GM12878 (cell line): ENCODE measurements at regions not wholly inside any gene's neighbourhood (a gene's known extent, or its start where the extent isn't known, plus 50 kb on each side); places are given as distances from the start of the nearest gene placed in this dataset.

Source experiments
- ATAC-seq: fragments of 200-7000 bp; cut with Tn5 transposase; 3 replicates; pipeline ENCODE4 v1.9.1; 2020; ENCODE audit warnings: mild to moderate bottlenecking, moderate library complexity
- BruUV-seq: library from RNA; stranded (reverse); fragments of 400-500 nt; replicated peaks from 2 replicates; lab custom pipeline; 2021; lab: Mats Ljungman, UMichigan
- CTCF ChIA-PET: fragments of 300-600 bp; sonication (Branson Sonifier 250); formaldehyde crosslinking; extraction: SDS; loops from one replicate; lab custom pipeline; 2021; ENCODE audit warnings: inconsistent platforms; lab: Yijun Ruan, JAX
- POLR2A ChIA-PET: fragments of 350-600 bp; formaldehyde crosslinking; extraction: SDS; loops from one replicate; lab custom pipeline; 2021; ENCODE audit warnings: inconsistent platforms; lab: Charles Lee
- RAD21 ChIA-PET: fragments of 300-600 bp; sonication (Branson Sonifier 250); formaldehyde crosslinking; loops from one replicate; lab custom pipeline; 2023; ENCODE audit warnings: antibody characterized with exemption; ENCODE audit not compliant: unreplicated experiment; lab: Charles Lee
- SMC1A ChIA-PET: fragments of 300-600 bp; sonication (Branson Sonifier 250); formaldehyde crosslinking; loops from one replicate; lab custom pipeline; 2023; ENCODE audit not compliant: unreplicated experiment, uncharacterized antibody; lab: Charles Lee
- DNase-seq: peaks from one replicate; pipeline ENCODE4 v3.0.0-alpha.2; 2011; ENCODE audit warnings: low read depth, low spot score
- FAIRE-seq: peaks from 3 replicates; lab custom pipeline; 2011; peaks lifted over from hg19 to GRCh38; lab: Jason Lieb, UNC
- H2AFZ ChIP-seq: 2 replicates; pipeline ENCODE4 v1.6.0; 2011; ENCODE audit warnings: low read depth, low read length, control low read depth; ENCODE audit not compliant: control insufficient read depth
- H3K27ac ChIP-seq: 2 replicates; pipeline ENCODE4 v1.5.1; 2011; ENCODE audit warnings: control low read depth; ENCODE audit not compliant: control insufficient read depth, insufficient read depth
- H3K27me3 ChIP-seq, 2 experiments: replicated peaks in 1 of 2; 2 replicates each; pipeline versions ENCODE4 v1.6.0 to v1.6.1; 2011; ENCODE audit warnings: low read length in 1 of 2; ENCODE audit not compliant: control insufficient read depth in 2 of 2, insufficient read depth in 2 of 2
- H3K36me3 ChIP-seq, 2 experiments: 2 replicates each; pipeline ENCODE4 v1.5.1; 2011; ENCODE audit warnings: low read length in 1 of 2; ENCODE audit not compliant: control insufficient read depth in 2 of 2, insufficient read depth in 2 of 2
- H3K4me1 ChIP-seq: 2 replicates; pipeline ENCODE4 v1.6.1; 2011; ENCODE audit warnings: mild to moderate bottlenecking, low read length, moderate library complexity, mixed read lengths; ENCODE audit not compliant: control insufficient read depth, insufficient read depth
- H3K4me2 ChIP-seq: 2 replicates; pipeline ENCODE4 v1.6.0; 2011; ENCODE audit warnings: control low read depth; ENCODE audit not compliant: control insufficient read depth, insufficient read depth
- H3K4me3 ChIP-seq: fragments of 200-600 bp; sonication (generic); 2 replicates; pipeline ENCODE4 v1.5.1; 2016
- H3K79me2 ChIP-seq: 2 replicates; pipeline ENCODE4 v1.6.0; 2011; ENCODE audit warnings: low read length; ENCODE audit not compliant: control insufficient read depth, insufficient read depth
- H3K9ac ChIP-seq: 2 replicates; pipeline ENCODE4 v1.8.0; 2011; ENCODE audit warnings: low read length, control low read depth, mixed read lengths; ENCODE audit not compliant: control insufficient read depth, insufficient read depth
- H3K9me3 ChIP-seq: replicated peaks from 3 replicates; pipeline ENCODE4 v1.5.1; 2011; ENCODE audit warnings: mild to moderate bottlenecking, low read length; ENCODE audit not compliant: control insufficient read depth, insufficient read depth
- H4K20me1 ChIP-seq: 2 replicates; pipeline ENCODE4 v1.6.0; 2011; ENCODE audit not compliant: control insufficient read depth, insufficient read depth
- SUZ12 ChIP-seq: fragments of 200-600 bp; sonication (generic); IDR thresholded peaks from one replicate; pipeline ENCODE4 v1.6.1; 2018; ENCODE audit warnings: antibody characterized with exemption, mild to moderate bottlenecking; ENCODE audit not compliant: unreplicated experiment
- ZBTB4 ChIP-seq: fragments of 450-650 bp; formaldehyde crosslinking; IDR thresholded peaks from 2 replicates; pipeline ENCODE4 v1.4.0; 2022; ENCODE audit warnings: mild to moderate bottlenecking, moderate library complexity
- ZBTB40 ChIP-seq: fragments of 450-650 bp; IDR thresholded peaks from 2 replicates; pipeline ENCODE4 v1.6.1; 2016; ENCODE audit warnings: mild to moderate bottlenecking, moderate library complexity, borderline replicate concordance
- WGBS: methylation state at CpG from one replicate; pipeline ENCODE4 v1.1.6; 2016; ENCODE audit warnings: low lambda C conversion rate; ENCODE audit not compliant: insufficient replicate concordance, insufficient coverage; ENCODE audit errors: missing lambda C conversion rate; 5-methylcytosine and 5-hydroxymethylcytosine counted together
- in situ Hi-C: fragments of 300-500 bp; cut with MboI; formaldehyde crosslinking; loops from 9 replicates; pipeline ENCODE4 v1.14.3; 2018; ENCODE audit warnings: mixed read lengths
- intact Hi-C: fragments of 100-400 bp; cut with micrococcal nuclease; formaldehyde crosslinking; loops from one replicate; pipeline ENCODE4 v1.14.2; 2022; ENCODE audit not compliant: unreplicated experiment

- POLR2A ChIA-PET: no interaction called here
- SMC1A ChIA-PET: no interaction called here
Measured at GRCh38 chr16:66137853-66138252, 228.6 kb upstream of the CDH5 start.

More at GRCh38 chr16:66137853-66138252, 228.6 kb upstream of the CDH5 start:
- H3K4me3 ChIP-seq: no peak overlapping the region
- no peak overlapping the region for H2AFZ ChIP-seq
- DNase-seq (no peak), FAIRE-seq (no peak), ATAC-seq (no peak)
- H3K4me1 ChIP-seq: no peaks in the 10 kb centered on the region
- no peak overlapping the region for H3K4me2 ChIP-seq
- H3K27me3 ChIP-seq: peaks cover 0 to 3% of the 10 kb centered on the region in 2 experiments; a peak in 3 of 4 replicates
- H4K20me1 ChIP-seq: no peaks in the 10 kb centered on the region
- no TSS peak for BruUV-seq
- 19% methylated on average over 3 of the region's 3 CpGs for WGBS
- H3K79me2 ChIP-seq: no peaks in the 10 kb centered on the region
- H3K27ac ChIP-seq: no peak overlapping the region
- no peak for TF ChIP-seq ZBTB4 (CRISPR knock-in tag)
- no peak for TF ChIP-seq ZBTB40
- no peak for TF ChIP-seq SUZ12
- CTCF ChIA-PET: no interaction called here
- in situ Hi-C loops: no loop called here
- intact Hi-C loops: no loop called here
- no peaks in the 10 kb centered on the region for H3K9me3 ChIP-seq
- H3K9ac ChIP-seq: no peak overlapping the region
- H3K36me3 ChIP-seq: no peaks in the 10 kb centered on the region
- RAD21 ChIA-PET: no interaction called here
